ENCODE measurements at regions not wholly inside any gene's neighbourhood (a gene's known extent, or its start where the extent isn't known, plus 50 kb on each side); places are given as distances from the start of the nearest gene placed in this dataset.
"Not testable (repeated sequence)": the region's sequence is repeated elsewhere in the genome, so short reads cannot be mapped to it uniquely, and the experiment has no call there.

- no peak for DNase-seq
These were observed 97.6 kb upstream of the ZDHHC17 start for GRCh38 chr12:76666290-76666835.

- DNase-seq, result no peak
These were observed 93.9 kb upstream of the ZDHHC17 start for GRCh38 chr12:76669981-76670380.

GRCh38 chr12:76670776-76671175 lies 93.1 kb upstream of the ZDHHC17 start:
- DNase-seq, result no peak

- no peak for DNase-seq
These were observed 89.1 kb upstream of the ZDHHC17 start for GRCh38 chr12:76674669-76675315.

GRCh38 chr12:76676261-76676660 lies 87.7 kb upstream of the ZDHHC17 start:
- not testable (repeated sequence) for DNase-seq

GRCh38 chr12:76678992-76679391 lies 84.9 kb upstream of the ZDHHC17 start:
- no peak for DNase-seq

GRCh38 chr12:76679778-76680177 lies 84.1 kb upstream of the ZDHHC17 start:
- DNase-seq, result no peak

GRCh38 chr12:76680940-76681339 lies 83.0 kb upstream of the ZDHHC17 start:
- no peak for DNase-seq

GRCh38 chr12:76685246-76685678 lies 78.7 kb upstream of the ZDHHC17 start:
- DNase-seq, result peak in 1 of 5 experiments; percentile 22

GRCh38 chr12:76687981-76688380 lies 75.9 kb upstream of the ZDHHC17 start:
- DNase-seq, result no peak

GRCh38 chr12:76688631-76689030 lies 75.3 kb upstream of the ZDHHC17 start:
- no peak for DNase-seq

GRCh38 chr12:76690921-76691700 lies 72.8 kb upstream of the ZDHHC17 start:
- no peak for DNase-seq

- DNase-seq, result no peak
These were observed 71.1 kb upstream of the ZDHHC17 start for GRCh38 chr12:76692846-76693245.

- no peak for DNase-seq
These were observed 69.5 kb upstream of the ZDHHC17 start for GRCh38 chr12:76694369-76694768.

- DNase-seq, result no peak
These were observed 67.7 kb upstream of the ZDHHC17 start for GRCh38 chr12:76696186-76696585.

GRCh38 chr12:76697849-76698248 lies 66.1 kb upstream of the ZDHHC17 start:
- DNase-seq, result no peak

- no peak for DNase-seq
These were observed 65.6 kb upstream of the ZDHHC17 start for GRCh38 chr12:76698316-76698715.

GRCh38 chr12:76698966-76699365 lies 64.9 kb upstream of the ZDHHC17 start:
- DNase-seq, result no peak

GRCh38 chr12:76701690-76702089 lies 62.2 kb upstream of the ZDHHC17 start:
- no peak for DNase-seq

GRCh38 chr12:76702946-76703345 lies 61.0 kb upstream of the ZDHHC17 start:
- no peak for DNase-seq

GRCh38 chr12:76704693-76705092 lies 59.2 kb upstream of the ZDHHC17 start:
- no peak for DNase-seq

GRCh38 chr12:76706101-76706500 lies 57.8 kb upstream of the ZDHHC17 start:
- DNase-seq, result peak in 1 of 5 experiments; percentile 48

- no peak for DNase-seq
These were observed 57.2 kb upstream of the ZDHHC17 start for GRCh38 chr12:76706761-76707160.

GRCh38 chr12:76707772-76708171 lies 56.1 kb upstream of the ZDHHC17 start:
- no peak for DNase-seq

All from T-helper 2 cell (primary cell).